HEK293 (cell line): ENCODE measurements at regions not wholly inside any gene's neighbourhood (a gene's known extent, or its start where the extent isn't known, plus 50 kb on each side); places are given as distances from the start of the nearest gene placed in this dataset.

Experiments
- MEIS1 ChIP-seq: sonication (generic); formaldehyde crosslinking; IDR thresholded peaks from 2 replicates; pipeline ENCODE4 v1.8.1; 2022; ENCODE audit warnings: missing genetic modification reagents, mild to moderate bottlenecking, borderline replicate concordance
- TCF7L2 ChIP-seq: IDR thresholded peaks from 2 replicates; pipeline ENCODE4 v1.6.1; 2011; ENCODE audit warnings: low read depth, mild to moderate bottlenecking, inconsistent platforms, low read length, moderate library complexity, borderline replicate concordance
- ZBTB49 ChIP-seq: fragments of 450-650 bp; formaldehyde crosslinking; IDR thresholded peaks from 2 replicates; pipeline ENCODE4 v1.5.1; 2016; ENCODE audit warnings: missing biosample characterization, missing genetic modification characterization, low read depth
- ZEB2 ChIP-seq: fragments of 450-650 bp; formaldehyde crosslinking; IDR thresholded peaks from 2 replicates; pipeline ENCODE4 v1.5.1; 2016; ENCODE audit warnings: missing biosample characterization, missing genetic modification characterization
- TF ChIP-seq, protein P1 (sequence below): fragments of 450-650 bp; formaldehyde crosslinking; IDR thresholded peaks from 2 replicates; pipeline ENCODE4 v1.5.1; 2016; ENCODE audit warnings: missing biosample characterization, missing genetic modification characterization, low read depth
- TF ChIP-seq, protein P2 (sequence below): fragments of 450-650 bp; formaldehyde crosslinking; IDR thresholded peaks from 2 replicates; pipeline ENCODE4 v1.5.1; 2016; ENCODE audit warnings: missing biosample characterization, missing genetic modification characterization
- TF ChIP-seq, protein P3 (sequence below): fragments of 450-650 bp; formaldehyde crosslinking; IDR thresholded peaks from 2 replicates; pipeline ENCODE4 v1.5.1; 2016; ENCODE audit warnings: missing biosample characterization, missing genetic modification characterization

GRCh38 chr5:142521706-142522105 lies 164.2 kb downstream of the FGF1 start:
- TF ChIP-seq, protein P1, sequence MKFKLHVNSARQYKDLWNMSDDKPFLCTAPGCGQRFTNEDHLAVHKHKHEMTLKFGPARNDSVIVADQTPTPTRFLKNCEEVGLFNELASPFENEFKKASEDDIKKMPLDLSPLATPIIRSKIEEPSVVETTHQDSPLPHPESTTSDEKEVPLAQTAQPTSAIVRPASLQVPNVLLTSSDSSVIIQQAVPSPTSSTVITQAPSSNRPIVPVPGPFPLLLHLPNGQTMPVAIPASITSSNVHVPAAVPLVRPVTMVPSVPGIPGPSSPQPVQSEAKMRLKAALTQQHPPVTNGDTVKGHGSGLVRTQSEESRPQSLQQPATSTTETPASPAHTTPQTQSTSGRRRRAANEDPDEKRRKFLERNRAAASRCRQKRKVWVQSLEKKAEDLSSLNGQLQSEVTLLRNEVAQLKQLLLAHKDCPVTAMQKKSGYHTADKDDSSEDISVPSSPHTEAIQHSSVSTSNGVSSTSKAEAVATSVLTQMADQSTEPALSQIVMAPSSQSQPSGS (tag by site-specific recombination), result no peak
- TF ChIP-seq, protein P2, sequence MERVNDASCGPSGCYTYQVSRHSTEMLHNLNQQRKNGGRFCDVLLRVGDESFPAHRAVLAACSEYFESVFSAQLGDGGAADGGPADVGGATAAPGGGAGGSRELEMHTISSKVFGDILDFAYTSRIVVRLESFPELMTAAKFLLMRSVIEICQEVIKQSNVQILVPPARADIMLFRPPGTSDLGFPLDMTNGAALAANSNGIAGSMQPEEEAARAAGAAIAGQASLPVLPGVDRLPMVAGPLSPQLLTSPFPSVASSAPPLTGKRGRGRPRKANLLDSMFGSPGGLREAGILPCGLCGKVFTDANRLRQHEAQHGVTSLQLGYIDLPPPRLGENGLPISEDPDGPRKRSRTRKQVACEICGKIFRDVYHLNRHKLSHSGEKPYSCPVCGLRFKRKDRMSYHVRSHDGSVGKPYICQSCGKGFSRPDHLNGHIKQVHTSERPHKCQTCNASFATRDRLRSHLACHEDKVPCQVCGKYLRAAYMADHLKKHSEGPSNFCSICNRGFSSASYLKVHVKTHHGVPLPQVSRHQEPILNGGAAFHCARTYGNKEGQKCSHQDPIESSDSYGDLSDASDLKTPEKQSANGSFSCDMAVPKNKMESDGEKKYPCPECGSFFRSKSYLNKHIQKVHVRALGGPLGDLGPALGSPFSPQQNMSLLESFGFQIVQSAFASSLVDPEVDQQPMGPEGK (tag by site-specific recombination), result no peak
- TF ChIP-seq ZBTB49 (tag by site-specific recombination) (no peak), MEIS1 (CRISPR knock-in tag) (no peak), TCF7L2 (no peak), ZEB2 (tag by site-specific recombination) (no peak)
- TF ChIP-seq, protein P3, sequence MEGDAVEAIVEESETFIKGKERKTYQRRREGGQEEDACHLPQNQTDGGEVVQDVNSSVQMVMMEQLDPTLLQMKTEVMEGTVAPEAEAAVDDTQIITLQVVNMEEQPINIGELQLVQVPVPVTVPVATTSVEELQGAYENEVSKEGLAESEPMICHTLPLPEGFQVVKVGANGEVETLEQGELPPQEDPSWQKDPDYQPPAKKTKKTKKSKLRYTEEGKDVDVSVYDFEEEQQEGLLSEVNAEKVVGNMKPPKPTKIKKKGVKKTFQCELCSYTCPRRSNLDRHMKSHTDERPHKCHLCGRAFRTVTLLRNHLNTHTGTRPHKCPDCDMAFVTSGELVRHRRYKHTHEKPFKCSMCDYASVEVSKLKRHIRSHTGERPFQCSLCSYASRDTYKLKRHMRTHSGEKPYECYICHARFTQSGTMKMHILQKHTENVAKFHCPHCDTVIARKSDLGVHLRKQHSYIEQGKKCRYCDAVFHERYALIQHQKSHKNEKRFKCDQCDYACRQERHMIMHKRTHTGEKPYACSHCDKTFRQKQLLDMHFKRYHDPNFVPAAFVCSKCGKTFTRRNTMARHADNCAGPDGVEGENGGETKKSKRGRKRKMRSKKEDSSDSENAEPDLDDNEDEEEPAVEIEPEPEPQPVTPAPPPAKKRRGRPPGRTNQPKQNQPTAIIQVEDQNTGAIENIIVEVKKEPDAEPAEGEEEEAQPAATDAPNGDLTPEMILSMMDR, result no peak
